ENCODE measurements at regions not wholly inside any gene's neighbourhood (a gene's known extent, or its start where the extent isn't known, plus 50 kb on each side); places are given as distances from the start of the nearest gene placed in this dataset.

DNA sequence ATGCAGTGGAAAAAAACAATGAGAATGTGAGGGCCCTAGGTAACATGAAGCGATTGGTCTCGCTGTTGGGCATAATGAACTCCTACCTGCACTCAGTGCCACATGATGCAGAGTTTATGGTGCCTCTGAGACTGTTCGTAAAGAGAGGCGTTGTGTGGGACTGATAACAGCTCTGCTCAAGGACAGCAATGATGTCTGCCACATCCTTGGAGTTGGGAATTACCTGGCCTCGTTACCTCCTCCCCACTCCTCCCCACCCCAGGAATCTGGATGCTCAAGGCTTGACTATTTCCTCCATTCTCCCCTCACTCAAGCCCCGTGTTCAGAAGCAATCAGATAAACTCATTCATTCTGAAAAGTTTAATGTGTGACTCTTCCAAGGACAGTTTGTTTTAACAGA is 148.0 kb upstream of the JADE1 start:
- TF ChIP-seq, protein P1, sequence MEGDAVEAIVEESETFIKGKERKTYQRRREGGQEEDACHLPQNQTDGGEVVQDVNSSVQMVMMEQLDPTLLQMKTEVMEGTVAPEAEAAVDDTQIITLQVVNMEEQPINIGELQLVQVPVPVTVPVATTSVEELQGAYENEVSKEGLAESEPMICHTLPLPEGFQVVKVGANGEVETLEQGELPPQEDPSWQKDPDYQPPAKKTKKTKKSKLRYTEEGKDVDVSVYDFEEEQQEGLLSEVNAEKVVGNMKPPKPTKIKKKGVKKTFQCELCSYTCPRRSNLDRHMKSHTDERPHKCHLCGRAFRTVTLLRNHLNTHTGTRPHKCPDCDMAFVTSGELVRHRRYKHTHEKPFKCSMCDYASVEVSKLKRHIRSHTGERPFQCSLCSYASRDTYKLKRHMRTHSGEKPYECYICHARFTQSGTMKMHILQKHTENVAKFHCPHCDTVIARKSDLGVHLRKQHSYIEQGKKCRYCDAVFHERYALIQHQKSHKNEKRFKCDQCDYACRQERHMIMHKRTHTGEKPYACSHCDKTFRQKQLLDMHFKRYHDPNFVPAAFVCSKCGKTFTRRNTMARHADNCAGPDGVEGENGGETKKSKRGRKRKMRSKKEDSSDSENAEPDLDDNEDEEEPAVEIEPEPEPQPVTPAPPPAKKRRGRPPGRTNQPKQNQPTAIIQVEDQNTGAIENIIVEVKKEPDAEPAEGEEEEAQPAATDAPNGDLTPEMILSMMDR (IDR thresholded peaks at IDR 0.05) = no peak
- no peak for TF ChIP-seq POLR2A (IDR thresholded peaks at IDR 0.05)

Measured in heart left ventricle (tissue), 13 donors.